ENCODE measurements at regions not wholly inside any gene's neighbourhood (a gene's known extent, or its start where the extent isn't known, plus 50 kb on each side); places are given as distances from the start of the nearest gene placed in this dataset.

DNA sequence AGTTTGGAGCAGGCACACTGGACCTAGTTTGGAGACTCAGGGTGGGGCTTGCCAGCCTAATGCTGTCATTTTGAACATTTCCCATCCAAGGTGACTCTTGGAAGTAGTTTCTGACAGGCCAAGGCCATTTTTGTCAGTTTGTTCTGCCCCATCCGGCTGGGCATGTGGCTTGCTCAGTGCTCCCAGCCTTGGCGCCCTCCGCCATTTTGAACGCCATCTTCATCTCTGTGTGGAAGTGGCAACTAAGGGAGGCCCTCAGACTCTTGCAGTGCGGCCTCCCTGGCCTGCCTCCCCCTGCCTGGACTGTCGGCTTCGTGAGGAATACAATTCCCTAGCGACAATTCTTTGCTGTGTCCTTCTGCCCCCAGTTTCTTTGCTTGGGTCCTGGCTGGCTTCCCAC lies 150.6 kb upstream of the RGMA start:
- no peak overlapping the region for H3K4me3 ChIP-seq (replicated peaks; ENCODE audit: low read depth, low read length)
- DNase-seq (ENCODE audit: extremely low read depth, low read depth): no peak
- no peak for TF ChIP-seq CTCF (IDR thresholded peaks at IDR 0.05; ENCODE audit: low read depth, low read length, missing control alignments)

DNA sequence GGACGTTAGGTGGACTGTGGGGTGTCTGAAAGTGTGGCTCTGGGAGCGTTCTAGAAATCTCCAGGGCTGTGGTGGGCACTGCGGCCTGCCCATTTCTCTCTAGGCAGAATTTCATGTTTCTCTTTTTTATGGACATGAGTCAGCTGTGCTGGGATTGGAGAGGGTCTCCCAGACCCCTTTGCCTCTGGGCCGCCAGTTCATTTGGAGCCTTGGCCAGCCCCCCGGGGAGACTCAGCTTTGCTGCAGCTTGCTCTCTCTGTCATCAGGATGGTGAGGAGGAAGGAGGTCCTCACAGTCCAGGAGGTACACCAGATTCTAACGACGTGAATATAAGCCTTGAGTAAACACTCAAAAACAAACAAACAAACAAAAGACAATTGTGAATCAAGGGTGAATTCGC lies 149.6 kb upstream of the RGMA start:
- DNase-seq (ENCODE audit: extremely low read depth, low read depth): no peak
- no peak for TF ChIP-seq CTCF (IDR thresholded peaks at IDR 0.05; ENCODE audit: low read depth, low read length, missing control alignments)
- no peak overlapping the region for H3K4me3 ChIP-seq (replicated peaks; ENCODE audit: low read depth, low read length)

DNA sequence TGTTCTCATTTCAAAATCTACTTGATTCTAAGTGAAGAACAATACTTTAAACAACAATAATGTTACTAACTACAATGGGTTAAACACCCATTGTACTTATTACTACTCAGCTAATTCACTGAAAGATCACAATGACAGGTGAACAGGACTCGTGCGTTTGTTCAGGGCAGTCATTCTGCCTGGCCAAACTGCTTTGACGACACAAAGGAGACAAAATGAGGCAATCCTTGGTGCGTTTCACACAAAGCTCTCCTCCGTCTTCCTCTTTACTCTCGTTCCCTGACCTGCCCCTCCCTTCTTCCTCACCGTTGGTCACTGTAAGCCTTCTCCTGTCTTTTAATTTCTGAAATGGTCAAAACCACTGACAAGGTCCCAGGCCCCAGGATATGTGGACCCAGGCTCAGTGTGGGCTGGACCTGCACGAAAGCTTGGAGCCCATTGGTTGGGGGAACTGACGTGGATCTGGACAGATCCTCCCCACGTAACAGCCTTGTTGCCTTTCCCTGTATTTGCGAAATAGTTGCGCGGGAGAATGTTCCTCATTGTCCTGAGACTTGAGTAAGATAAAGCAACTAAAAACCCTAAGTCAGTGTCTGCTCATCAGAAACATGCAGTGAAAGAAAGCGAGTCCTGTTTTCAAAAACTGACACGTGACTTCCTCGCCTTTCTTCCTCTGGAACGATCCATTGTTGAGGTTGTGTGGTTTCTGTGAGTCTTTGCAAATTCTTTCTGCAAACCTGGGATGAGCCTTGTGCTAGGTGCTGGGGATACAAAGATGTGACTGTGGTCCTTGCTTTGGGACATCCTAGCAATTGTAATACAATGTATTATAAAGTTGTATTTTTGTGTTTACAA lies 147.1 kb upstream of the RGMA start:
- no peak for TF ChIP-seq CTCF (IDR thresholded peaks at IDR 0.05; ENCODE audit: low read depth, low read length, missing control alignments)
- DNase-seq (ENCODE audit: extremely low read depth, low read depth): no peak
- no peak overlapping the region for H3K4me3 ChIP-seq (replicated peaks; ENCODE audit: low read depth, low read length)

DNA sequence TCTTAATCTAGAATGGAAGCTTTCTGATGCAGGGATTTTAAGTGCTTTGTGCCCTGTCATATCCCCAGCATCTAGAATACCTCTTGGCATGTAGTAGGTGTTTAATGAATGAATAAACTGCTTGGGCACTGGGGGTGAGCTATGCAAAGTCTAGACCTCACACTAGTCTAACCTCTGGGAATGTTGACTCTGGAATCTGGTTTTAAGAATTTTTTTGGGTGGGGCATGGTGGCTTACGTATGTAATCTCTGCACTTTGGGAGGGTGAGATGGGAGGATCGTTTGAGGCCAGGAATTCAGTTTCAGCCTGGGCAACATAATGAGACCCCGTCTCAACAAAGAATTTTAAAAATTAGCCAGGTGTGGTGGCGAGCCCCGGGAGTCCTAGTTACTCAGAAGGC lies 146.3 kb upstream of the RGMA start:
- no peak for DNase-seq (ENCODE audit: extremely low read depth, low read depth)
- TF ChIP-seq CTCF (IDR thresholded peaks at IDR 0.05; ENCODE audit: low read depth, low read length, missing control alignments): no peak
- H3K4me3 ChIP-seq (replicated peaks; ENCODE audit: low read depth, low read length): no peak overlapping the region

DNA sequence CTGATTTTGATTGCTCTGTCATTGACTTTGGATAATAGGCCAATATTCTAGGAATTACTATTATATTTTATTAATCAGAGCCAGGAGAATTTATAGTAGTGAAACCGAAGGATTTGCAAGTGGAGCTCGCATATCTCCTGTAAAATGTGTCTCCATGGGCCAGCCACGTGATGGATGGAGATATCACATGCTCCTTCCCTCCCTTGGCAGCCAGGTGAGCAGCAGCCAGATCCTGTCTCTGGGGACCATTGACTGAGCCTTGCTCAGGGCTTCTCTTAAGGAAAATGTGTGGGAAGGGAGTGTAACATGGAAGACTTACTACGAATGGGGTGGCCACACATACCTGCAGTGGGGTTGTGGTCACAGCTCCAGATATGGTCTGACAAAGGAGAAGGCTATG lies 144.7 kb upstream of the RGMA start:
- DNase-seq (ENCODE audit: extremely low read depth, low read depth): no peak
- H3K4me3 ChIP-seq (replicated peaks; ENCODE audit: low read depth, low read length): no peak overlapping the region
- no peak for TF ChIP-seq CTCF (IDR thresholded peaks at IDR 0.05; ENCODE audit: low read depth, low read length, missing control alignments)

DNA sequence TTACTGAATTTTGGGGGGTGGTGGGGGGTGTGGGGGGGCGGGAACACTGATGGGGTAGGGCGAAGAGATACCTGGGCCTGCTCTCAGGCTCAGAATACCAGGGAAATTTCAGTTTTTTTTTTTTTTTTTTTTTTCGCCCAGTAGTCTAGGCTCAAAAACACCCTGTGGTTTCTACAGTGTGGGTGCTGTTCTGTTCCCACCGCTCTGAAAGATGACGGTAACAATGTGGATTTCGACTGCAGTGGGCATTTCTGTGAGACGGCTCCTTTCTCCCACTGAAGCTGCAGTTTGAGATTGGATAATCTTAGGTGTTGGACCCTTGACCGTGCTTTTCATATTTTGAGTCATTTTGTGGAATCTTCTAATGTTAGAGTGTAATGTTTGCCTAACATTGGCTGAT lies 143.8 kb upstream of the RGMA start:
- no peak for TF ChIP-seq CTCF (IDR thresholded peaks at IDR 0.05; ENCODE audit: low read depth, low read length, missing control alignments)
- no peak overlapping the region for H3K4me3 ChIP-seq (replicated peaks; ENCODE audit: low read depth, low read length)
- no peak for DNase-seq (ENCODE audit: extremely low read depth, low read depth)

- no peak for TF ChIP-seq CTCF (IDR thresholded peaks at IDR 0.05; ENCODE audit: low read depth, low read length, missing control alignments)
- no peak overlapping the region for H3K4me3 ChIP-seq (replicated peaks; ENCODE audit: low read depth, low read length)
- DNase-seq (ENCODE audit: extremely low read depth, low read depth): no peak
Observed at GRCh38 chr15:93231994-93232393, 143.0 kb upstream of the RGMA start.
